HG03521 (cell line): ENCODE measurements at regions not wholly inside any gene's neighbourhood (a gene's known extent, or its start where the extent isn't known, plus 50 kb on each side); places are given as distances from the start of the nearest gene placed in this dataset.

ENCODE experiments used
- ATAC-seq: cut with Tn5 transposase; IDR thresholded peaks from one replicate; pipeline ENCODE4 v1.9.1; 2021; ENCODE audit warnings: mild to moderate bottlenecking, moderate library complexity; ENCODE audit not compliant: unreplicated experiment

DNA sequence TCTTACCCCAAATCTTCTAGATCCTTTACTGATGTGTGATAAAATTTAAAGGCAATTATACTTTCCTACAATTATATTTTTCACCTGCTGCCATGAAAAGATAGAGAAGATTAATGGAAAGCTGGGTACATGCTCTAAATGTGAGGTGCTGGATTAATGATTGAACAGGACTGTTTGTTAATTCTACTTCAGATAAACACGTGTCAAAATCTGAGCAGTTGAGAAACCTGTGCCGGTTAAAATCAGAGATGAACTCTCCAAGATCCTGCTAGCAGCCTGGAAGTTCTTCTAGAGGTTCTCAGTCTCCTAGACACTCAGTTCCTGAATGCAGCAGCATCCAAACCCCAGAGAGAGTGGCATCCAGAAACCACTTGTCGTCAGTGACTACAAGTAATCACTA lies 69.2 kb downstream of the INHBA start:
- ATAC-seq, result no peak

DNA sequence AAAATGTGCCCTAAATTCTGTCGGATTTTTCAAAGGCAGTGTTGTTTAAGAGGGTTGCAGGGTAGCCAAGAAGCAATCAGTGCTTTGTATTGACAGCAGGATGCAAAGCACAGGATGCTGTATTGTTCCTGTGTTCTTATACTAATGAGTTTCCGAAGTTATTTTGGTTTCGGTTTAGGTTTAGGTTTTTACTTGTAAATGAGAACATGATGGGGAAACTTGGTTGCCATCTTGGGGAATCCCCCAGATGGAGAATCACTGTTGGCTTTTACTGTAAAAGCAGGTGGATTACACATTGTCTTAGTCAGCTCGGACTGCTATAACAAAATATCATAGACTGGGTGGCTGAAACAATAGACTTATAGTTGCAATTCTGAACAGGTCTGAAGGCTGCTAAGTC lies 72.1 kb downstream of the INHBA start:
- no peak for ATAC-seq

GRCh38 chr7:41629711-41630111 lies 73.2 kb downstream of the INHBA start:
- no peak for ATAC-seq

- ATAC-seq, result no peak
These were observed 74.0 kb downstream of the INHBA start for GRCh38 chr7:41628901-41629300.

- ATAC-seq, result no peak
These were observed 75.1 kb downstream of the INHBA start for GRCh38 chr7:41627645-41628298.

GRCh38 chr7:41624818-41625217 lies 78.1 kb downstream of the INHBA start:
- no peak for ATAC-seq

DNA sequence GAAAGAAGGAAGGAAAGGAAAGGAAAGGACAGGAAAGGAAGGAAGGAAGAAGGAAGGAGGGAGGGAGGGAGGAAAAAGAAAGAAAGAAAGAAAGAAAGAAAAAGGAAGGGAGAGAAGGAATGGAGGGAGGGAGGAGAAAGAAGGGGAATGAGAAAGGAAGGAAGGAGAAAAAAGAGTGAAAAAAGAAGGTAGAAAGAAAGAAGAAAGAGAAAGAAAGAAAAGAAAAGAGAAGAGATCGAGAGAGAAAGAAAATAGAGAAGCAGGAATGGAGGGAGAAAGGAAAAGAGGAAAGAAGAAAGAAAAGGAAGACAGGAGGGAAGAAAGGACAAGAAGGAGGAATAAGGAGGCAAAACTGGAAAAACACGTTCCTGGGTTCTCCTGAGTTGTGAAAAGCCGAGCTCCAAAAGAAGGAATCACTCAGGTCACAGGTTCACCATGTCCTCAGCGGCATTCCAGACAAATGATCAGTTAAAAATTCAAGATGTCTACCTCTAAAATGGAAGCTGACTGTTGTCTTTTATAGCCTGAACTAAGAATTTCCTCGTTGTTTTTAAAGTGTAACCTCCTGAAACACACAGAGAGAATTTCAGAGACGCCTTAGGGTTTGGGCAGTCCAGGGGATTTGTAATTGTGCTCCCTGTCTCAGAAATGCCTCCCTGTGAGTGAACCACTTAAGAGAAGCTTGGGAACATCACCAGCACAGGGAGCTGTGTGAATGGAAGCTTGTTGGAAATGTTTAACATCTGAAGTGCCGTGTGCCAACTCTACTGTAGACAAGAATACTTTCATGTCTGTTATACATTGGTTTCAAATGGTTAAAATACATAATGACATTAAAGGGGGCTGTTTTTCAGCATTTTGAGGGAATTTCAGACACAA lies 80.7 kb downstream of the INHBA start:
- no peak for ATAC-seq

DNA sequence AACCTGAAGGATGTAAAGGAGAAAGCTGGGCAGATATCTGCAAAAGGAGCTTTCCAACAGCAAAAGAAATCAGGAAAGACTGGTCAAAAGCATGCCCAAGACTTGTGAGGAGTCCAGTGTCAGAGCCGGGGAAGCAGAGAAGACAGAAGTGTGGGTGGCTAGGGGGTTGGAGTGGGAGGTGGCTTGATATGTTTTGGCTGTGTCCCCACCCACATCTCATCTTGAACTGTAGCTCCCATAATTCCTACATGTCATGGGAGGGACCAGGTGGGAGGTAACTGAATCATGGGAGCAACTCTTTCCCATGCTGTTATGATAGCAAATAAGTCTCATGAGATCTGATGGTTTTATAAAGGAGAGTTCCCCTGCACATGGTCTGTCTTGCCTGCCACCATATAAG lies 84.9 kb downstream of the INHBA start:
- ATAC-seq, result no peak

- no peak for ATAC-seq
These were observed 90.1 kb downstream of the INHBA start for GRCh38 chr7:41612798-41613197.

- ATAC-seq, result no peak
These were observed 90.5 kb downstream of the INHBA start for GRCh38 chr7:41612386-41612785.

- no peak for ATAC-seq
These were observed 94.4 kb downstream of the INHBA start for GRCh38 chr7:41608447-41608846.

DNA sequence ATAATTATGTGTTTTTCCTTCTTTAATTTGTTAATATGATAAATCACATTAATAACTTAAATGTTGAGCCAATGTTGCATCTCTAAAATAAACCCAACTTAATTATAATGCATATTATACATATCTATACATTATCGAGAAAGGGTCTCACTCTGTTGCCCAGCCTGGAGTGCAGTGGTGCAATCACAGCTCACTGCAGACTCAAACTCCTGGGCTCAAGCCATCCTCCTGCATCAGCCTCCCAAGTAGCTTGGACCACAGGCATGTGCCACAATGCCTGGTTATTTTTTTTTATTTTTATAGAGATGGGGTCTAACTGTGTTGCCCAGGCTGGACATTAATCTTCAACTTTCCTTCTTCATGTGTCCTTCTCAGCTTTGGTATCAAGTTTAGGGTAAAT lies 98.9 kb downstream of the INHBA start:
- no peak for ATAC-seq

- ATAC-seq, result no peak
These were observed 103.1 kb downstream of the INHBA start for GRCh38 chr7:41599760-41600159.

GRCh38 chr7:41592794-41593193 lies 110.1 kb downstream of the INHBA start:
- ATAC-seq, result no peak

DNA sequence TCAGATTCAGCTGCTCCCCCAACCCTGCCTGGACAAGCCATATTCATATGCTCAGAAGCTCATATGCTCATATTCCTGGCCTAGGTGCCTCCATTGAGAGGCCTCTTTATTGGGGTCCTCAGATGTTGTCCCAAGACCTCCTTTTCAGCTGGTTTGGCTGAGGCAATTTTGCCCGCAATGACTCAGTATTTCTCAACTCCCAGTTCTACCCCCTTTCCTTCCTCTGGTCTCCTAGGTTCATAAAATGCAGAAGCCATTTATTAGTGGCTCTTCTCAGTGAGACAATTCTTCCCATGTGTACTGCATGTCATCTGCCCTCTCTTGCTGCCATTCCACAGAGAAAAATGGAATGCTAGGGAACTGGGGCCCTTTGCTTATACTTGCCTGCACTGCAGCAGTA lies 110.7 kb downstream of the INHBA start:
- no peak for ATAC-seq

DNA sequence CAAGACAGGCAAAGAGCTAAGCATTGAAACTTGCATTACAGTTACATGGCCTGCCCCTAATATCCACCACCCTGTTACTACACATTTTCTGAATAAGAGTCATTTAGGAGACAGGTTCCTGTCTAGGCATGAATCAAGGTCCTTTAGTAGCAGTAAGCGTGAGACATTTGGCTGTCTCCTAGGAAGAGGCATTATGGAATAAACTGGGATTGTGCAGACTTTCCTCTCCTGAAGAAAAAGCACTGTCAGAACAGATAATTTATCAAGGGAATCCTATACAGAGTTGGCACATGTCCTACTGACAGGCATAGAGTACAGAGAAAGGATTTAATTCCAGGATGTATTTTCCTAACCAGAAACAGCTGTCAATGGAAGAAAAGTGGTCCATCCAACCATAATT lies 111.9 kb downstream of the INHBA start:
- ATAC-seq, result no peak

DNA sequence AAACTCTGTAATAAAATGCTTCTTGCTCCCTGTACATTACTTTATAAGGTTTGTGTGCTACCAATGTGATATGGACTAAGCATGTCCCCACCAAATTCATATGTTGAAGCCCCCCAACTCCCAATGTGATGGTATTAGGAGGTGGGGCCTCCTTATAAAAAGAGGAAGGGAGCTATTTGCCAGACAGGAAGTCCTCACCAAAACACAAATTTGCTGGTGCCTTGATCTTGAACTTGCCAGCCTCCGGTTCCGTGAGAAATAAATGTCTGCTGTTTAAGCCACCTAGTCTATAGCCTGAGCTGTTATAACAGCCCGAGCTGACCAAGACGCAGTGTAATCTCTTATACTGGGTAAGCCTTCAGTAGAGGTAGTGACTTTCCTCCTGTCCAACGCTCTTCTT lies 114.5 kb downstream of the INHBA start:
- no peak for ATAC-seq

DNA sequence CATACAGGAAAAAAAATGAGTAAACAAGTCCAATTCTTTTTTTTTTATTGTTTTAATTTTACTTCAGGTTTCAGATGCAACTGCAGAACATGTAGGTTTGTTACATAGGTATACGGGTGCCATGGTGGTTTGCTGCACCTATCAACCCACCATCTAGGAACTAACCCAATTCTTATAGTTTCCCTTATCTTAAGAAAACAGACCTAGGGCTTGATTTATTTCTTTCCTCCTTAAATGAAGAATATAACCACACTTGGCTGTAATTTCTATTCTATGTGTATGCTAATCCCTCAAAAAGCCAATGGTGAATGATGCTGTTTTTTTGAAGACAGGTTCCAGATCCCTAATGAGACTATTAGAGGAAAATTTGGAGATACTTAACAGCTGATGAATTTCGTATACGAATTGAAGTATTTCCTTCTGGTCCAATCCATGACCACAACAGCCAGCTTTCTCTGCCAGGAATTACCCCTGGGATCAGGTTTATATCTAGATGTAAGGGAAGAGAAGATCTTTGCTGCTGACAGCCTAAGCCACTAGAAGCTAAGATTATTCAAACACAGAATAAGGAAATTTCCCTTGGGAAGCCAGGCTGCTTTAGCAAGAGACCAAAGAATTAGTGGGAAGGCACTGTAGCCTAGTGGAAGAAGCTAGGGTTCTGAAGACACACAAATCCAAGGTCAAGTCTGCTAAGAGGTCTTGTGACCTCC lies 115.8 kb downstream of the INHBA start:
- no peak for ATAC-seq

- no peak for ATAC-seq
These were observed 118.1 kb downstream of the INHBA start for GRCh38 chr7:41584746-41585145.

- ATAC-seq, result no peak
These were observed 120.8 kb downstream of the INHBA start for GRCh38 chr7:41582116-41582515.

GRCh38 chr7:41581041-41581440 lies 121.8 kb downstream of the INHBA start:
- no peak for ATAC-seq
